GM12878 (cell line): ENCODE measurements at regions not wholly inside any gene's neighbourhood (a gene's known extent, or its start where the extent isn't known, plus 50 kb on each side); places are given as distances from the start of the nearest gene placed in this dataset.

Experiments used
- E2F8 ChIP-seq: fragments of 450-650 bp; IDR thresholded peaks from 2 replicates; pipeline ENCODE4 v1.6.1; 2018; ENCODE audit warnings: mild to moderate bottlenecking, low read depth, moderate library complexity; ENCODE audit not compliant: partially characterized antibody
- EZH2 ChIP-seq: IDR thresholded peaks from 2 replicates; pipeline ENCODE4 v1.6.1; 2012; ENCODE audit warnings: low read depth, mild to moderate bottlenecking, control low read depth, inconsistent platforms, low read length, borderline replicate concordance; ENCODE audit not compliant: control insufficient read depth
- NFIC ChIP-seq: IDR thresholded peaks from 2 replicates; pipeline ENCODE4 v1.6.1; 2012; ENCODE audit warnings: low read depth, mild to moderate bottlenecking, inconsistent platforms, low read length, moderate library complexity
- NR2C2 ChIP-seq: IDR thresholded peaks from 2 replicates; pipeline ENCODE4 v1.6.1; 2011; ENCODE audit warnings: borderline replicate concordance, low read depth; ENCODE audit not compliant: control insufficient read depth, insufficient read length
- PML ChIP-seq: IDR thresholded peaks from 2 replicates; pipeline ENCODE4 v1.6.1; 2012; ENCODE audit warnings: low read length, inconsistent platforms
- RCOR1 ChIP-seq: conservative IDR thresholded peaks from 2 replicates; pipeline ENCODE4 v1.6.1; 2012; ENCODE audit warnings: low read depth, low read length, improper control_type of control experiment
- RUNX3 ChIP-seq: IDR thresholded peaks from 2 replicates; pipeline ENCODE4 v1.6.1; 2012; ENCODE audit warnings: low read length, inconsistent platforms
- SMAD1 ChIP-seq: fragments of 450-650 bp; IDR thresholded peaks from 2 replicates; pipeline ENCODE4 v1.6.1; 2018; ENCODE audit warnings: mild to moderate bottlenecking, low read depth; ENCODE audit not compliant: partially characterized antibody
- SP1 ChIP-seq: IDR thresholded peaks from one replicate; pipeline ENCODE4 v1.6.1; 2011; ENCODE audit warnings: low read depth, low read length
- WRNIP1 ChIP-seq: IDR thresholded peaks from 2 replicates; pipeline ENCODE4 v1.6.1; 2011; ENCODE audit warnings: low read depth, low read length, improper control_type of control experiment, borderline replicate concordance
- ZBTB11 ChIP-seq: fragments of 450-650 bp; formaldehyde crosslinking; IDR thresholded peaks from 2 replicates; pipeline ENCODE4 v1.5.0; 2022; ENCODE audit warnings: mild to moderate bottlenecking, missing genetic modification characterization
- ZSCAN29 ChIP-seq: fragments of 450-650 bp; IDR thresholded peaks from 2 replicates; pipeline ENCODE4 v1.6.1; 2017; ENCODE audit warnings: mild to moderate bottlenecking, moderate library complexity
- TF ChIP-seq, protein P1 (sequence below): fragments of 450-650 bp; IDR thresholded peaks from 2 replicates; pipeline ENCODE4 v1.6.1; 2017; ENCODE audit warnings: low read depth, mild to moderate bottlenecking, moderate library complexity
- TF ChIP-seq, protein P2 (sequence below): IDR thresholded peaks from 2 replicates; pipeline ENCODE4 v1.6.1; 2011; ENCODE audit warnings: low read depth, low read length, improper control_type of control experiment, borderline replicate concordance

DNA sequence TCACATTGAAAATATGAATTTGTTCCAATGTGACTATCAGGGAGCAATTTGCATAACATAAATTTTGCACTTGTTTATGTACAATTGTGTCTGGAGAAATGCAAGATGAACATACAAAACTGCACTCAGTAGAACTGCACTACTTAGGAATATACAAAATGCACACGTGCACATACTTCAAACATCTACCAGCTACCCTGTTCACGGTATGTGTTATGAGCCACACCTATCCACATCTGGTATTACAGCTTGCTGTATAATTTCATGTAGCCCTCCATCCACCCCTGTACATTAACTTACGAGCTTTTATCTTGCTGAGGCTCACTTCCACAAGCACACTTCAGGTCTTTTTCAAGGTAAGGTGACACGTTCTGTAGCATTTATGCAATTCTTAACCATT is 373.5 kb upstream of the ZEB2 start (continued):
- no peak for TF ChIP-seq E2F8
- no peak for TF ChIP-seq RCOR1
- no peak for TF ChIP-seq SP1
- no peak for TF ChIP-seq RUNX3
- no peak for TF ChIP-seq ZSCAN29
- TF ChIP-seq SMAD1: no peak
- TF ChIP-seq NR2C2: no peak
- no peak for TF ChIP-seq NFIC
- TF ChIP-seq, protein P1, sequence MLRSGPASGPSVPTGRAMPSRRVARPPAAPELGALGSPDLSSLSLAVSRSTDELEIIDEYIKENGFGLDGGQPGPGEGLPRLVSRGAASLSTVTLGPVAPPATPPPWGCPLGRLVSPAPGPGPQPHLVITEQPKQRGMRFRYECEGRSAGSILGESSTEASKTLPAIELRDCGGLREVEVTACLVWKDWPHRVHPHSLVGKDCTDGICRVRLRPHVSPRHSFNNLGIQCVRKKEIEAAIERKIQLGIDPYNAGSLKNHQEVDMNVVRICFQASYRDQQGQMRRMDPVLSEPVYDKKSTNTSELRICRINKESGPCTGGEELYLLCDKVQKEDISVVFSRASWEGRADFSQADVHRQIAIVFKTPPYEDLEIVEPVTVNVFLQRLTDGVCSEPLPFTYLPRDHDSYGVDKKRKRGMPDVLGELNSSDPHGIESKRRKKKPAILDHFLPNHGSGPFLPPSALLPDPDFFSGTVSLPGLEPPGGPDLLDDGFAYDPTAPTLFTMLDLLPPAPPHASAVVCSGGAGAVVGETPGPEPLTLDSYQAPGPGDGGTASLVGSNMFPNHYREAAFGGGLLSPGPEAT: no peak
- no peak for TF ChIP-seq ZBTB11
- TF ChIP-seq, protein P2, sequence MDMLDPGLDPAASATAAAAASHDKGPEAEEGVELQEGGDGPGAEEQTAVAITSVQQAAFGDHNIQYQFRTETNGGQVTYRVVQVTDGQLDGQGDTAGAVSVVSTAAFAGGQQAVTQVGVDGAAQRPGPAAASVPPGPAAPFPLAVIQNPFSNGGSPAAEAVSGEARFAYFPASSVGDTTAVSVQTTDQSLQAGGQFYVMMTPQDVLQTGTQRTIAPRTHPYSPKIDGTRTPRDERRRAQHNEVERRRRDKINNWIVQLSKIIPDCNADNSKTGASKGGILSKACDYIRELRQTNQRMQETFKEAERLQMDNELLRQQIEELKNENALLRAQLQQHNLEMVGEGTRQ: no peak
- TF ChIP-seq PML: no peak
- no peak for TF ChIP-seq WRNIP1
- TF ChIP-seq EZH2: no peak
